Sigmoid colon (tissue), 4 donors: ENCODE measurements at regions not wholly inside any gene's neighbourhood (a gene's known extent, or its start where the extent isn't known, plus 50 kb on each side); places are given as distances from the start of the nearest gene placed in this dataset.

Experiments
- CTCF ChIP-seq, 4 experiments: fragments of 450-650 bp in 3 of 4; fragments of 200-600 bp in 1 of 4; IDR thresholded peaks; one replicate each; pipeline ENCODE4 v1.5.1; 2016 to 2019; ENCODE audit warnings: antibody characterized with exemption in 4 of 4, mild to moderate bottlenecking in 3 of 4, moderate library complexity in 2 of 4
- EP300 ChIP-seq, 4 donors: sonication (generic); formaldehyde crosslinking; IDR thresholded peaks; one replicate each; pipeline ENCODE4 v1.6.1; 2017; ENCODE audit warnings: antibody characterized with exemption in 4 of 4
- POLR2A ChIP-seq, 2 donors: fragments of 450-650 bp; IDR thresholded peaks; one replicate each; pipeline ENCODE4 v1.6.1; 2016; ENCODE audit warnings: antibody characterized with exemption in 2 of 2, mild to moderate bottlenecking in 2 of 2, moderate library complexity in 2 of 2
- POLR2AphosphoS5 ChIP-seq, 4 donors: sonication (generic); formaldehyde crosslinking; IDR thresholded peaks; one replicate each; pipeline ENCODE4 v1.6.1; 2017; ENCODE audit warnings: antibody characterized with exemption in 4 of 4

DNA sequence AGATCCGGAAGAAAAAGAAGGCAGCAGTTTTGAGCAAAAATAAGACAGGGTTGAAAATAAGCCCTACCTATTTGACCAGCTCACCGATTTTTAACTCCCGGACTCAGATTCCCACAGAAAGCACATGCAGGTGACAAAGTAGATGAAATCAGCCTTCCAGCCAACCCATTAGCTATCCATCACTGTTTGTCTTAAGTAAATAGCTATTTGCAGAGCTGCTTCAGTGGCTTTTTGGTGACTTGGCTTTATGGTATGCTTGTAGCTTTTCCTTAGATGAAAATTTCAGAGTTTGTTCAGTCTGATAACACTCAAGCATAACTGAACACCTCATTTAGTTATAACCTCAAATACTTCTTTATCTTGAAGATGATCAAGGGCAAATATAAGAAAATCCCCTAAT, 192.6 kb downstream of the HIPK3 start:
- TF ChIP-seq CTCF (IDR thresholded peaks at IDR 0.05) (no peak), POLR2AphosphoS5 (IDR thresholded peaks at IDR 0.05) (no peak), EP300 (IDR thresholded peaks at IDR 0.05) (no peak), POLR2A (IDR thresholded peaks at IDR 0.05) (no peak)
